Adrenal gland (tissue), 5 donors: ENCODE measurements at regions not wholly inside any gene's neighbourhood (a gene's known extent, or its start where the extent isn't known, plus 50 kb on each side); places are given as distances from the start of the nearest gene placed in this dataset.

Source experiments
- POLR2A ChIP-seq, 2 donors: fragments of 450-650 bp; IDR thresholded peaks; one replicate each; pipeline ENCODE4 v1.6.1; 2017; ENCODE audit warnings: antibody characterized with exemption in 2 of 2, mild to moderate bottlenecking in 2 of 2, moderate library complexity in 1 of 2
- TF ChIP-seq, protein P1 (sequence below), 6 experiments: fragments of 450-650 bp in 4 of 6; fragments of 200-600 bp in 2 of 6; sonication (generic) in 1 of 6; IDR thresholded peaks; 1 replicate in 5 of 6; 2 replicates in 1 of 6; pipeline versions ENCODE4 v1.5.1 to v1.8.0; 2016 to 2021; ENCODE audit warnings: antibody characterized with exemption in 6 of 6, mild to moderate bottlenecking in 2 of 6, moderate library complexity in 1 of 6
- donor health status: DM: no; HTN: no; CAD: no.

DNA sequence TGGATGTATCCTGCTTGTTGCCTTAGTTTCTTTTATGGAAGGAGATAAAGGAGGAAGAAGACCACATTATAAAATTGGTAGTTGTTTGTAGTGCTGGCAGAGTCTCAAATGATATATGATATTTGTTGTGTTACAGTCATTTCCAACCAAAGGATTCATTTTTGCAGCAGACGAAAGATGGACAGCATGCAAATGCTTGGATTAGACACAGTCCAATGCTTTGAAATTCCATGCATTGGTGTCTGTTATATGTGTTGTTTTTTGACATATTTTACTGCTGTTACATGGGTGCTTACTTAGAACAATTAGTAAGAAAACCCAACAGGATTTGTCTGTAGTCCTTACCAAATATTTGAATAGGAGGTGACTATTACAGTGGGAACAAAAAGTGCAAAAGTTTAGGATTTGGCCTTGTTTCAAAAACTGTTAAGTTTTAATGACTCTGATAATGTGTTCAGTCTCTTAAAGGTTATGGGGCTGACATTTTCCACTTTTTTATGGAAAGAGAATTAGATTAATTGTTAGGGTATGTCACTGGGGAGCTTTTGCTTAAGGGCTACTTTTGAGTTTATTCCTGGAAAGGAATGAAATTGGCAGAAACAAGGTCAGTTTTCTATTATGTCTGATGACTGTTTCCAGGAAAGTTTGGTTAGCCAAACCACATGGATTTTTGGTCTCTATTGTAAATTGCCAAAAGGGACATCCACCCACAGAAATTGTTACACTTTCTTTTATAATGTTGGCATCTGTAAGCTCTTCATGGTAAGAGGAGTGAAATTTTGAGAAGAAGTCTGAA, 229.4 kb upstream of the MMADHC start:
- TF ChIP-seq, protein P1, sequence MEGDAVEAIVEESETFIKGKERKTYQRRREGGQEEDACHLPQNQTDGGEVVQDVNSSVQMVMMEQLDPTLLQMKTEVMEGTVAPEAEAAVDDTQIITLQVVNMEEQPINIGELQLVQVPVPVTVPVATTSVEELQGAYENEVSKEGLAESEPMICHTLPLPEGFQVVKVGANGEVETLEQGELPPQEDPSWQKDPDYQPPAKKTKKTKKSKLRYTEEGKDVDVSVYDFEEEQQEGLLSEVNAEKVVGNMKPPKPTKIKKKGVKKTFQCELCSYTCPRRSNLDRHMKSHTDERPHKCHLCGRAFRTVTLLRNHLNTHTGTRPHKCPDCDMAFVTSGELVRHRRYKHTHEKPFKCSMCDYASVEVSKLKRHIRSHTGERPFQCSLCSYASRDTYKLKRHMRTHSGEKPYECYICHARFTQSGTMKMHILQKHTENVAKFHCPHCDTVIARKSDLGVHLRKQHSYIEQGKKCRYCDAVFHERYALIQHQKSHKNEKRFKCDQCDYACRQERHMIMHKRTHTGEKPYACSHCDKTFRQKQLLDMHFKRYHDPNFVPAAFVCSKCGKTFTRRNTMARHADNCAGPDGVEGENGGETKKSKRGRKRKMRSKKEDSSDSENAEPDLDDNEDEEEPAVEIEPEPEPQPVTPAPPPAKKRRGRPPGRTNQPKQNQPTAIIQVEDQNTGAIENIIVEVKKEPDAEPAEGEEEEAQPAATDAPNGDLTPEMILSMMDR (IDR thresholded peaks at IDR 0.05): no peak
- no peak for TF ChIP-seq POLR2A (IDR thresholded peaks at IDR 0.05)
